ENCODE measurements at regions not wholly inside any gene's neighbourhood (a gene's known extent, or its start where the extent isn't known, plus 50 kb on each side); places are given as distances from the start of the nearest gene placed in this dataset.

DNA sequence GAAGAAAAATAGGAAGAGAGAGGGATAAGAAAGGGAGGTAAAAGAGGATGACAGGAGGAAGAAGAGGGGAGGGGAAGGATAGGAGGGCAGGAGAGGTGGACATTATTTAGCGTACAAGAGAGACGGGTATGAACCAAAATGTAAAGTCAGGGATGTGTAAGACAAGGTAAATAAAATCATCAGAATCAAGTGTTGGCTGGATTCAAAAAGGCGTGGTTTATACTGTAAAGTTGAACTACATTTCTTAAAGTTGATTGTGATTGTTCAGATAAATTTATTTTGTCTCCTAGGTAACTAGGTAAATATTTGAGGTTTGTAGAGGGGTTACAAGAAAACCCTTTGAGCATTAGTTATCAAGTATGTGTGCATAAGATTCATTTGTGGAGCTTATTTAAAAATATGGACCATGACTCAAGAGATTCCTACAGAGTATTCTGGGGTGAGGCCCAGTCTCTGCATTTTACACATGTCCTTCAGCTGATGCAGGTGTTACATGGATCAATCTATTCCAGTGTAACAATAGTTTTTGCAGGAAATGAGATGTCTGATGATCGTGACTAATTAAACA lies 512.1 kb upstream of the MBL2 start:
- Histone ChIP-seq H3K4me1 (replicated peaks; ENCODE audit: insufficient read depth) (no peaks in the 10 kb centered on the region), H3K79me2 (ENCODE audit: low read depth) (no peaks in the 10 kb centered on the region), H4K20me1 (ENCODE audit: insufficient read depth) (no peaks in the 10 kb centered on the region), H3F3A (ENCODE audit: insufficient read depth, low read depth) (no peaks in the 10 kb centered on the region; the same call in 1 of the 2 replicates), H3K27ac (no peak overlapping the region), H3K9me2 (ENCODE audit: insufficient read depth) (no peaks in the 10 kb centered on the region), H3K36me3 (ENCODE audit: low read depth) (no peaks in the 10 kb centered on the region), H2AFZ (no peak overlapping the region), H3K27me3 (ENCODE audit: insufficient read depth, low read depth) (no peaks in the 10 kb centered on the region), H3K9me3 (ENCODE audit: insufficient read depth, low read depth) (no peaks in the 10 kb centered on the region), H3K4me2 (no peak overlapping the region), H3K4me3 (no peak overlapping the region)
- intact Hi-C loops (cut with micrococcal nuclease; ENCODE audit: unreplicated experiment) = no loop called here
- TF ChIP-seq, protein P1, sequence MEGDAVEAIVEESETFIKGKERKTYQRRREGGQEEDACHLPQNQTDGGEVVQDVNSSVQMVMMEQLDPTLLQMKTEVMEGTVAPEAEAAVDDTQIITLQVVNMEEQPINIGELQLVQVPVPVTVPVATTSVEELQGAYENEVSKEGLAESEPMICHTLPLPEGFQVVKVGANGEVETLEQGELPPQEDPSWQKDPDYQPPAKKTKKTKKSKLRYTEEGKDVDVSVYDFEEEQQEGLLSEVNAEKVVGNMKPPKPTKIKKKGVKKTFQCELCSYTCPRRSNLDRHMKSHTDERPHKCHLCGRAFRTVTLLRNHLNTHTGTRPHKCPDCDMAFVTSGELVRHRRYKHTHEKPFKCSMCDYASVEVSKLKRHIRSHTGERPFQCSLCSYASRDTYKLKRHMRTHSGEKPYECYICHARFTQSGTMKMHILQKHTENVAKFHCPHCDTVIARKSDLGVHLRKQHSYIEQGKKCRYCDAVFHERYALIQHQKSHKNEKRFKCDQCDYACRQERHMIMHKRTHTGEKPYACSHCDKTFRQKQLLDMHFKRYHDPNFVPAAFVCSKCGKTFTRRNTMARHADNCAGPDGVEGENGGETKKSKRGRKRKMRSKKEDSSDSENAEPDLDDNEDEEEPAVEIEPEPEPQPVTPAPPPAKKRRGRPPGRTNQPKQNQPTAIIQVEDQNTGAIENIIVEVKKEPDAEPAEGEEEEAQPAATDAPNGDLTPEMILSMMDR (conservative IDR thresholded peaks at IDR 0.05) = no peak
- TF ChIP-seq EZH2 (IDR thresholded peaks at IDR 0.05; ENCODE audit: low read depth) = no peak
- CTCF ChIA-PET = no interaction called here
- BruUV-seq (replicated peaks) = no TSS peak
- POLR2A ChIA-PET (ENCODE audit: unreplicated experiment) = no interaction called here
- peak in 1 of 2 experiments; percentile 50 for DNase-seq

- TF ChIP-seq, protein P1 (conservative IDR thresholded peaks at IDR 0.05) = no peak
- no peak for TF ChIP-seq EZH2 (IDR thresholded peaks at IDR 0.05; ENCODE audit: low read depth)
- Histone ChIP-seq H3K4me2 (no peak overlapping the region), H3K4me3 (no peak overlapping the region), H2AFZ (no peak overlapping the region), H3K79me2 (ENCODE audit: low read depth) (no peaks in the 10 kb centered on the region), H3K27ac (no peak overlapping the region), H3K27me3 (ENCODE audit: insufficient read depth, low read depth) (no peaks in the 10 kb centered on the region), H3K36me3 (ENCODE audit: low read depth) (no peaks in the 10 kb centered on the region), H3K9me2 (ENCODE audit: insufficient read depth) (no peaks in the 10 kb centered on the region; the same call in 1 of the 2 replicates), H3K9me3 (ENCODE audit: insufficient read depth, low read depth) (no peaks in the 10 kb centered on the region), H4K20me1 (ENCODE audit: insufficient read depth) (no peaks in the 10 kb centered on the region), H3F3A (ENCODE audit: insufficient read depth, low read depth) (no peaks in the 10 kb centered on the region; the same call in 1 of the 2 replicates), H3K4me1 (replicated peaks; ENCODE audit: insufficient read depth) (no peaks in the 10 kb centered on the region)
- intact Hi-C loops (cut with micrococcal nuclease; ENCODE audit: unreplicated experiment) = no loop called here
- POLR2A ChIA-PET (ENCODE audit: unreplicated experiment) = no interaction called here
- no TSS peak for BruUV-seq (replicated peaks)
- DNase-seq = no peak
- CTCF ChIA-PET = no interaction called here
Measured at GRCh38 chr10:53276797-53277196, 504.2 kb upstream of the MBL2 start.

GRCh38 chr10:53269482-53269881 lies 496.9 kb upstream of the MBL2 start:
- no peak overlapping the region for H2AFZ ChIP-seq
- ChIA-PET CTCF (no interaction called here), POLR2A (ENCODE audit: unreplicated experiment) (no interaction called here)
- H3K4me1 ChIP-seq (replicated peaks; ENCODE audit: insufficient read depth) = no peaks in the 10 kb centered on the region
- intact Hi-C loops (cut with micrococcal nuclease; ENCODE audit: unreplicated experiment) = no loop called here
- no peaks in the 10 kb centered on the region for H4K20me1 ChIP-seq (ENCODE audit: insufficient read depth)
- H3K4me3 ChIP-seq = no peak overlapping the region
- no peaks in the 10 kb centered on the region for H3K79me2 ChIP-seq (ENCODE audit: low read depth)
- no TSS peak for BruUV-seq (replicated peaks)
- TF ChIP-seq EZH2 (IDR thresholded peaks at IDR 0.05; ENCODE audit: low read depth) = no peak
- TF ChIP-seq, protein P1 (conservative IDR thresholded peaks at IDR 0.05) = no peak
- no peak overlapping the region for H3K27ac ChIP-seq
- no peak overlapping the region for H3K4me2 ChIP-seq
- no peaks in the 10 kb centered on the region for H3K9me3 ChIP-seq (ENCODE audit: insufficient read depth, low read depth)
- H3K36me3 ChIP-seq (ENCODE audit: low read depth) = no peaks in the 10 kb centered on the region
- no peaks in the 10 kb centered on the region; the same call in 1 of the 2 replicates for H3K9me2 ChIP-seq (ENCODE audit: insufficient read depth)
- no peaks in the 10 kb centered on the region for H3K27me3 ChIP-seq (ENCODE audit: insufficient read depth, low read depth)
- H3F3A ChIP-seq (ENCODE audit: insufficient read depth, low read depth) = no peaks in the 10 kb centered on the region
- DNase-seq = no peak
